Smooth muscle cell (in vitro differentiated cells): ENCODE measurements at regions not wholly inside any gene's neighbourhood (a gene's known extent, or its start where the extent isn't known, plus 50 kb on each side); places are given as distances from the start of the nearest gene placed in this dataset.

ENCODE experiments used
- DNase-seq: peaks from one replicate; lab custom pipeline; 2025; ENCODE audit not compliant: unreplicated experiment; lab: John Stamatoyannopoulos, UW
- H2AFZ ChIP-seq: fragments of 200-600 bp; sonication (generic); 2 replicates; pipeline ENCODE4 v1.6.0; 2016; ENCODE audit warnings: antibody characterized with exemption, low read depth, mild to moderate bottlenecking
- H3F3A ChIP-seq: fragments of 200-600 bp; sonication (generic); 2 replicates; pipeline ENCODE4 v1.6.0; 2017; ENCODE audit warnings: antibody characterized with exemption, low read depth
- H3K27ac ChIP-seq: fragments of 200-600 bp; sonication (generic); 2 replicates; pipeline ENCODE4 v1.5.1; 2016; ENCODE audit warnings: low read depth, mild to moderate bottlenecking
- H3K27me3 ChIP-seq: fragments of 200-600 bp; sonication (generic); 2 replicates; pipeline ENCODE4 v1.6.1; 2016; ENCODE audit warnings: low read depth, mild to moderate bottlenecking
- H3K36me3 ChIP-seq: fragments of 200-600 bp; sonication (generic); 2 replicates; pipeline ENCODE4 v1.5.1; 2016; ENCODE audit warnings: low read depth
- H3K4me1 ChIP-seq: fragments of 200-600 bp; sonication (generic); 2 replicates; pipeline ENCODE4 v1.5.1; 2016; ENCODE audit warnings: low read depth
- H3K4me2 ChIP-seq: fragments of 200-600 bp; sonication (generic); 2 replicates; pipeline ENCODE4 v1.6.0; 2016; ENCODE audit warnings: mild to moderate bottlenecking
- H3K4me3 ChIP-seq: fragments of 200-600 bp; sonication (generic); 2 replicates; pipeline ENCODE4 v1.5.1; 2016; ENCODE audit warnings: mild to moderate bottlenecking
- H3K79me2 ChIP-seq: fragments of 200-600 bp; sonication (generic); 2 replicates; pipeline ENCODE4 v1.6.0; 2016; ENCODE audit warnings: low read depth, mild to moderate bottlenecking
- H3K9ac ChIP-seq: fragments of 200-600 bp; sonication (generic); 2 replicates; pipeline ENCODE4 v1.6.0; 2016; ENCODE audit warnings: low read depth
- H3K9me3 ChIP-seq: fragments of 200-600 bp; sonication (generic); replicated peaks from 2 replicates; pipeline ENCODE4 v1.5.1; 2016; ENCODE audit warnings: low read depth
- H4K20me1 ChIP-seq: fragments of 200-600 bp; sonication (generic); 2 replicates; pipeline ENCODE4 v1.6.0; 2016; ENCODE audit warnings: low read depth
- CTCF ChIP-seq: fragments of 200-600 bp; sonication (generic); IDR thresholded peaks from 2 replicates; pipeline ENCODE4 v1.5.1; 2017; ENCODE audit warnings: borderline replicate concordance, mild to moderate bottlenecking, antibody characterized with exemption; ENCODE audit not compliant: insufficient read depth, poor library complexity, severe bottlenecking
- WGBS: methylation state at CpG from one replicate; pipeline ENCODE4 v1.1.7; 2016; ENCODE audit warnings: low lambda C conversion rate; 5-methylcytosine and 5-hydroxymethylcytosine counted together

GRCh38 chr12:126312457-126312856, 1247.2 kb downstream of the AACS start:
- H3K27ac ChIP-seq = no peak overlapping the region
- WGBS = 90% methylated on average over 3 of the region's 3 CpGs
- DNase-seq = no peak

GRCh38 chr12:126316411-126316810, 1251.2 kb downstream of the AACS start:
- H3K27me3 ChIP-seq = no peaks in the 10 kb centered on the region
- H3K36me3 ChIP-seq = no peaks in the 10 kb centered on the region
- H2AFZ ChIP-seq = no peak overlapping the region
- DNase-seq = no peak
- H3K9ac ChIP-seq = no peak overlapping the region
- WGBS = 60% methylated on average over 3 of the region's 3 CpGs
- H3K4me1 ChIP-seq = no peaks in the 10 kb centered on the region
- no peaks in the 10 kb centered on the region for H4K20me1 ChIP-seq
- no peak overlapping the region for H3K27ac ChIP-seq
- no peak overlapping the region for H3K4me2 ChIP-seq
- H3K79me2 ChIP-seq = no peaks in the 10 kb centered on the region
- H3K4me3 ChIP-seq = no peak overlapping the region
- no peak for TF ChIP-seq CTCF
- no peaks in the 10 kb centered on the region for H3F3A ChIP-seq
- no peaks in the 10 kb centered on the region for H3K9me3 ChIP-seq

More at GRCh38 chr12:126312457-126312856, 1247.2 kb downstream of the AACS start:
- no peaks in the 10 kb centered on the region for H3F3A ChIP-seq
- H3K4me3 ChIP-seq = no peak overlapping the region
- H2AFZ ChIP-seq = no peak overlapping the region
- no peaks in the 10 kb centered on the region for H3K27me3 ChIP-seq
- no peaks in the 10 kb centered on the region for H3K9me3 ChIP-seq
- H3K36me3 ChIP-seq = no peaks in the 10 kb centered on the region
- no peaks in the 10 kb centered on the region for H3K4me1 ChIP-seq
- no peaks in the 10 kb centered on the region for H3K79me2 ChIP-seq
- no peak overlapping the region for H3K9ac ChIP-seq
- no peak overlapping the region for H3K4me2 ChIP-seq
- no peaks in the 10 kb centered on the region for H4K20me1 ChIP-seq
- no peak for TF ChIP-seq CTCF

GRCh38 chr12:126337556-126338441, 1272.6 kb downstream of the AACS start:
- Histone ChIP-seq H3K4me3 (no peak overlapping the region), H3K4me2 (no peak overlapping the region), H3K4me1 (no peaks in the 10 kb centered on the region), H3F3A (no peaks in the 10 kb centered on the region), H3K9me3 (no peaks in the 10 kb centered on the region), H3K27me3 (no peaks in the 10 kb centered on the region), H3K9ac (no peak overlapping the region), H3K36me3 (no peaks in the 10 kb centered on the region), H3K79me2 (no peaks in the 10 kb centered on the region), H3K27ac (no peak overlapping the region), H4K20me1 (no peaks in the 10 kb centered on the region), H2AFZ (no peak overlapping the region)
- TF ChIP-seq CTCF = no peak
- DNase-seq = no peak
- WGBS = 81% methylated on average over 7 of the region's 7 CpGs

GRCh38 chr12:126342866-126343265, 1277.6 kb downstream of the AACS start:
- Histone ChIP-seq H3K4me3 (no peak overlapping the region), H3K9ac (no peak overlapping the region), H2AFZ (no peak overlapping the region), H3K36me3 (no peaks in the 10 kb centered on the region), H3K4me2 (no peak overlapping the region), H3K27me3 (no peaks in the 10 kb centered on the region), H3K79me2 (no peaks in the 10 kb centered on the region), H3K9me3 (no peaks in the 10 kb centered on the region), H3K27ac (no peak overlapping the region), H3F3A (no peaks in the 10 kb centered on the region), H3K4me1 (no peaks in the 10 kb centered on the region), H4K20me1 (no peaks in the 10 kb centered on the region)
- WGBS = 88% methylated on average over 1 of the region's 1 CpG
- no peak for TF ChIP-seq CTCF
- DNase-seq = no peak
